GM12865 (cell line): ENCODE measurements at regions not wholly inside any gene's neighbourhood (a gene's known extent, or its start where the extent isn't known, plus 50 kb on each side); places are given as distances from the start of the nearest gene placed in this dataset.

Experiments used
- DNase-seq: peaks from one replicate; pipeline ENCODE4 v3.0.0; 2010; ENCODE audit warnings: low read depth
- H3K4me3 ChIP-seq: 2 replicates; pipeline ENCODE4 v1.5.1; 2011; ENCODE audit warnings: mild to moderate bottlenecking, low read depth, low read length, control low read depth
- CTCF ChIP-seq: IDR thresholded peaks from 2 replicates; pipeline ENCODE4 v1.5.1; 2011; ENCODE audit warnings: low read length, control low read depth, low read depth, inconsistent platforms; ENCODE audit not compliant: insufficient read depth; ENCODE audit errors: missing control alignments

- no peak overlapping the region for H3K4me3 ChIP-seq
- no peak for DNase-seq
- TF ChIP-seq CTCF: no peak
Measured at GRCh38 chr17:72063756-72064450, 56.9 kb upstream of the SOX9 start.

- no peak overlapping the region for H3K4me3 ChIP-seq
- DNase-seq: no peak
- TF ChIP-seq CTCF: no peak
Measured at GRCh38 chr17:72064606-72065193, 56.1 kb upstream of the SOX9 start.

- no peak for TF ChIP-seq CTCF
- DNase-seq: no peak
Measured at GRCh38 chr17:72065556-72065955, 55.3 kb upstream of the SOX9 start.

GRCh38 chr17:72068643-72069042 lies 52.2 kb upstream of the SOX9 start:
- DNase-seq: no peak
- H3K4me3 ChIP-seq: no peak overlapping the region
- no peak for TF ChIP-seq CTCF

More at GRCh38 chr17:72065556-72065955, 55.3 kb upstream of the SOX9 start:
- no peak overlapping the region for H3K4me3 ChIP-seq

- no peak overlapping the region for H3K4me3 ChIP-seq
Measured at GRCh38 chr17:72069586-72070202, 51.1 kb upstream of the SOX9 start.

More at GRCh38 chr17:72069586-72070202, 51.1 kb upstream of the SOX9 start:
- TF ChIP-seq CTCF: no peak
- DNase-seq: no peak
